Activated naive CD8-positive, alpha-beta T cell (primary cell): ENCODE measurements at regions not wholly inside any gene's neighbourhood (a gene's known extent, or its start where the extent isn't known, plus 50 kb on each side); places are given as distances from the start of the nearest gene placed in this dataset.
"Not testable (repeated sequence)": the region's sequence is repeated elsewhere in the genome, so short reads cannot be mapped to it uniquely, and the experiment has no call there.

Experiments used
- H3K27ac Mint-ChIP-seq: one replicate; pipeline ENCODE4 v1.8.0; 2021; ENCODE audit warnings: mixed read lengths
- H3K27me3 Mint-ChIP-seq: one replicate; pipeline ENCODE4 v1.8.0; 2021; ENCODE audit warnings: mixed read lengths
- H3K36me3 Mint-ChIP-seq: one replicate; pipeline ENCODE4 v1.8.0; 2021; ENCODE audit warnings: mixed read lengths
- H3K4me1 Mint-ChIP-seq: one replicate; pipeline ENCODE4 v1.8.0; 2021; ENCODE audit warnings: low read depth, mixed read lengths
- H3K4me3 Mint-ChIP-seq: one replicate; pipeline ENCODE4 v1.8.0; 2021; ENCODE audit warnings: mild to moderate bottlenecking, mixed read lengths
- H3K9me3 Mint-ChIP-seq: one replicate; pipeline ENCODE4 v1.8.0; 2021; ENCODE audit warnings: low read depth, mixed read lengths

DNA sequence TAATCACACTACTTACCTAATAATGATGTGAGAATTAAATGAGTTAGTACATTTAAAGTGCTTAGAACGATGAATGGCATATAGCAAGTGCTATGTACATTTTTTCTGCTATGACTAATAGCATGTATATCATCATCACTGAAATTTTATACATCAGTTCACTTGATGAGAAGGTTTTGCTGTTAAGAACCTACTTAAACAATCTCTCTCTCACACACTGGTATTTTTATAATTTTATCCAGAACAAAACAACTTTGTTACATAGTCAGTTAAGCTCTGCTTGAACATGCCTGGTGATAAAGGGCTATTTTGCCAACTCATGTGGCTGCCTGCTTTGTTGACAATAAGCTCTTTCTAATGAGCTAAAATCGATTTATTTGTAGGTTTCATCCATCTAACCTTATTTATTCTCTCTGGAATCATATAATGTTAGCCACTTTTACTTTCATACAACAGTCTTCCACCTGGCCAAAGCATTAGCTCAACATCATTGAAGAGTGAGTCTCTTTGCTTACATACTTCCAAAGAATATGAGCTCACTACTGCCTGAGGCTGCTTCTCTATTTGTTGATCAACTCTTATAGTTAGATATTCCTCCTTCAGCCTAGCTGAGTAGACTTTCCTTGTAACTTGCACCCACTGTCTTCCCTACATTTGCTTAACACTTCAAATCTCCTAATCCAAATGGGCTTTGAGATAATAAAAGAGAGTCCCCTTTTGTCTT is 372.7 kb upstream of the BOD1L1 start:
- H3K4me3 Mint-ChIP-seq = no peak overlapping the region
- H3K9me3 Mint-ChIP-seq = peaks cover 17% of the 10 kb centered on the region
- peaks cover 2% of the 10 kb centered on the region for H3K27me3 Mint-ChIP-seq
- H3K36me3 Mint-ChIP-seq = no peaks in the 10 kb centered on the region
- H3K4me1 Mint-ChIP-seq = no peaks in the 10 kb centered on the region
- no peak overlapping the region for H3K27ac Mint-ChIP-seq

DNA sequence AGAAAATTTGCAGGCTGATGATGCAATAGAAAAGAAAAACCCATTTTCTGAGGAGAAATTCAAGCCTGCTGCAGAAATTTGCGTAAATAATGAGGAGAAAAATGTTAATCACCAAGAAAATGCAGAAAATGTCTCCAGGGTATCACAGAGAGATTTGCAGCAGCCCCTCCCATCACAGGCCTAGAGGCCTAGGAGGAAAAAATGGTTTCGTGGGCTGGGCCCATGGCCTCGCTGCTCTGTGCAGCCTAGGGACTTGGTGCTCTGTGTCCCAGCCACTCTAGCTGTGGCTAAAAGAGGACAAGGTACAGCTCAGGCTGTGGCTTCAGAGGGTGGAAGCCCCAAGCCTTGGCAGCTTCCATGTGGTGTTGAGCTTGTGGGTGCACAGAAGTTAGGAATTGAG is 374.8 kb upstream of the BOD1L1 start:
- H3K36me3 Mint-ChIP-seq, H3K27me3 Mint-ChIP-seq, H3K4me1 Mint-ChIP-seq, H3K4me3 Mint-ChIP-seq, H3K27ac Mint-ChIP-seq: not testable (repeated sequence)
- H3K9me3 Mint-ChIP-seq = peaks cover 26% of the 10 kb centered on the region

DNA sequence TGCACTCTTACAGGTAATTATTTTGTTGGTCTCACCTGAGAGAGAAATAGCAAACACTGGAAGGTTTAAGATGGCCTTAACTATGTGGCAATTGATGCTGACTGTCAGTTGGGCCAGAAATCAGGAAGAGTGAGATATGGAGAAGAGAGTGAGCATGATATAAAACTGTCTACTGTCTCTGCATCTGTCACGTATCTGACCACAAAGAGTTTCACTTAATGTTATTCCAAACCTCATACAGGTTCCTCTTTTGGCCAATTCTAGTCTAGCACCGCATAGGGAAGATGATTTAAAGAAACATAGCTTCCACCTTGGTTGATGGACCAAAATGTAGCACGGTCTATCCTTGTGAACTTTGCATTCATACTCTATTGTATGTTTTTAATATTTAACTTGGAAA is 381.0 kb upstream of the BOD1L1 start:
- H3K4me1 Mint-ChIP-seq = no peaks in the 10 kb centered on the region
- H3K4me3 Mint-ChIP-seq = no peak overlapping the region
- H3K36me3 Mint-ChIP-seq = no peaks in the 10 kb centered on the region
- H3K27me3 Mint-ChIP-seq = no peaks in the 10 kb centered on the region
- peaks cover 9% of the 10 kb centered on the region for H3K9me3 Mint-ChIP-seq
- H3K27ac Mint-ChIP-seq = no peak overlapping the region

DNA sequence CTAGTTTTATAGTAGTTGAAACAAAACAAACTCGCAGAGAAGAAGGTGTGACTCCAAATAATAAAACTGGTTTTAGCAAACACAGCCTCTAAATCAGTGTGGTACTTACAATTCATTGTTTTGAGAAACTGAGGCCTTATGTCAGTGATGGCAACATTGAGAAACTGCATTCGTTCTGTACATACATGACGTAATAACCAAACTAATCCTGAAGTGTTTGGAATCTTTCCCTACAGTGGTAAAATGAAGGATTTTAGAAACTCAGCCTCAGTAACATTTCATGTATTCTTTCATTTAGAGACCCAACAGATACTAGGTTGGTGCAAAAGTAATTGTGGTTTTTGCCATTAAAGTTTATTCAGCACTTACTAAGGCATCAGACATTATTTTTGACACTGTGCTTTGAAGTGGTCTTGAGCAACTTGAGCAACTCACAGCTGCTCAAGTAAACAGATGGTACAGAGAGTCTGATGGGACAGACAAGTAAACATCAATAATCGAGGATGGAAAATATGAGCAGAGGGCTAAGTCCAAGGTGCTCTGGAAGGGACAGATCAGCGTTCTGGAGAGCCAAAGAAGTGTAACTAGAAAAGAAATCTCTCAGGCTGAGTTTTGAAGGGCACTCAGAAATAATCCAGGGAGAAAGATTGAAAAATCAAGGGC is 390.8 kb upstream of the BOD1L1 start:
- Mint-ChIP-seq H3K9me3 (no peaks in the 10 kb centered on the region), H3K4me1 (no peaks in the 10 kb centered on the region), H3K27me3 (no peaks in the 10 kb centered on the region), H3K27ac (no peak overlapping the region), H3K36me3 (peaks cover 2% of the 10 kb centered on the region), H3K4me3 (no peak overlapping the region)

DNA sequence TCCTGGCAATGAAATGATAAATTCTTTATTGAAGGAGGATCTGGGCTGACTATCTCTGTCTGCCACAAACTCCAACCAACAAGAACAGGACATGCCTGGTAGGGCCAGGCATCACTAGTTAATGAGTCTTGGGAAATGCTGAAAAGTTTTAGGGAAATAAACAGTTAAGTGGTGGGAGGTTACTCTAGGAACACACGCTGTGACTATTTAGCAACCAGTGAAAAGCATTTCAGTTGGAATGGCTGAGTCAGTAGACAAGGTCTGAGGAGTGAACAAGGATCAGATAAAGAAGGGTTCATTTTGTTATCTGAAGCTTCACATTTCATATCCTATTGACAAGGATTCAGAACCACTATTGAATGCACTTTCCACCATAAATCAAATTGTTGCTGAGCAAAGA is 394.9 kb upstream of the BOD1L1 start:
- Mint-ChIP-seq H3K27me3 (peaks cover 2% of the 10 kb centered on the region), H3K4me3 (no peak overlapping the region), H3K36me3 (no peaks in the 10 kb centered on the region)

DNA sequence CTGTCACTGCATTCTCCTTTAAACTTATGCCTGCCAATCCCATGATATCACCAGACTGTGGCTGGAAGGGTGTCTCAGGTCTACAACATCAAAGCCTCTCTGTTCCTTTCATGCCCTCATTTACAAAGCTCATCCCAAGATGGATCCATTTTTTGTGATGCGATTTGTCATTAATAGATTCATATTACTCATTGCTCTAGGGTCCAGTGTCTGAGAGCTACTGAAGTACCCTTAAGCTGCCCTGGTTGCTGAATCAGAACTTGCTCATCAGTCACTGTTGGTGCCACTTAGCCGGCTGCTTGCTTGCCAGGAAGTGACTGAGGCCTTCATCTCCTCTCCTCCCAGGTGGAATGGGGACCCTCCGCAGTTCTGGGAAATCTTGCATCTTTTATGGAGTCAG is 395.5 kb upstream of the BOD1L1 start:
- H3K27me3 Mint-ChIP-seq = peaks cover 3% of the 10 kb centered on the region
- H3K27ac Mint-ChIP-seq = no peak overlapping the region
- no peaks in the 10 kb centered on the region for H3K36me3 Mint-ChIP-seq
- H3K4me1 Mint-ChIP-seq = no peaks in the 10 kb centered on the region
- no peaks in the 10 kb centered on the region for H3K9me3 Mint-ChIP-seq
- H3K4me3 Mint-ChIP-seq = no peak overlapping the region

More for the DNA sequence above, 394.9 kb upstream of the BOD1L1 start:
- H3K27ac Mint-ChIP-seq = no peak overlapping the region
- H3K9me3 Mint-ChIP-seq = no peaks in the 10 kb centered on the region
- no peaks in the 10 kb centered on the region for H3K4me1 Mint-ChIP-seq

DNA sequence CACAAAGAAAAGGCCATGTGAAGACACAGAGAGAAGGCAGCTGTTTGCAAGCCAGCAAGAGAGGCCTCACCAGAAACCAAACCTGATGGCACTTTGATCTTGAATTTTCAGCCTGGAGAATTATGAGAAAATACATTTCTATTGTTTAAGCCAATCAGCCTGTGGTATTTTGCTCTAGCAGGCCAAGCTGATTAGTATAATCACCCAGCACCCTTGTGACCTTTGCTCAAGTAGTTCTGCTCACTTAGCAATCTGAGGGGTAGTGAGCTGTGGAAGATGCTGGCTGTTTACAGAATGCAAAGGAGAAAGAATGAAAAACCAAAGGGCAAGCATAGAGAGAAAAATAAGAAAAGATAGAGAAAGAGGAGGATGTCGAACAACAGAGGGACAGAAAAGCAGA is 396.4 kb upstream of the BOD1L1 start:
- Mint-ChIP-seq H3K4me3 (no peak overlapping the region), H3K27ac (no peak overlapping the region), H3K36me3 (no peaks in the 10 kb centered on the region), H3K4me1 (no peaks in the 10 kb centered on the region), H3K27me3 (peaks cover 3% of the 10 kb centered on the region), H3K9me3 (no peaks in the 10 kb centered on the region)

DNA sequence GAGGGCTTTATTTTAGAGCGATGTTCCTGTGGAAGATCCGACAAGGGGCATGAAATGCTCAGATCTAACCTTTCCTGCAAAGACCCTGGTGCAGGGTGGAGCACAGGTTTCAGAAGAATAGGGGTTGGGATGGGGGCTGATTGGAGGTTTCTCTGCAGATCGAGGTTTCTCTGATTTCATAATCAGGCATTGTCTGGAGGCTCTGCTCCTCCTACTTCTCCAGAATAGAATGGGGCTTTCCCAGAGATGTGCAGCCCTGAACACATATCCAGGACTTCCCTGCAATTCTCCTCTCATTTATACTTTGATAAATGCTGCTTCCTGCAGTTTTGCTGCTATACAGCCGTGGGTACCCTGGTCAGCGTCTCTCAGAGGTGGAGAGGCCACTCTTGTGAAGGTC is 397.6 kb upstream of the BOD1L1 start:
- Mint-ChIP-seq H3K9me3 (no peaks in the 10 kb centered on the region), H3K27me3 (peaks cover 3% of the 10 kb centered on the region), H3K4me1 (no peaks in the 10 kb centered on the region), H3K36me3 (no peaks in the 10 kb centered on the region), H3K27ac (no peak overlapping the region), H3K4me3 (no peak overlapping the region)

DNA sequence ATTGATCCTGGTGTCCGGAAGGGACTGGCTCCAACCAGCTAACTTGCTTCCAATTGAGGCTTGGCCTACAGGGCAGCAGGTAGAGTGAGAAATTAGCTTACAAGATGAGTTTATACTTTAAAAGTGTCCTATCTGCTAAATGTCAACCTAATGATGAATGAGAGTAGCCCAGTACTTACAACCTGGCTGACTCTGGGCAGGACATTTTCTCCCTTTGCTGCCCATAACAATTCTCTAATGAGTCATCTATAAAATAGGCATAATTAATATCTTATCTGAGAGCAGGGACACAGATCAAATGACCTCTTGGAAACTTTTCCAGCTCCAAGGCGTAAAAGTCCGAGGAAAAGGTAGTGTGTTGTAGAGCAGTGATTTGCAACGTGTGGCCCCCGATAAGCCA is 398.4 kb upstream of the BOD1L1 start:
- H3K9me3 Mint-ChIP-seq = no peaks in the 10 kb centered on the region
- no peaks in the 10 kb centered on the region for H3K36me3 Mint-ChIP-seq
- no peak overlapping the region for H3K4me3 Mint-ChIP-seq
- H3K4me1 Mint-ChIP-seq = no peaks in the 10 kb centered on the region
- H3K27ac Mint-ChIP-seq = no peak overlapping the region
- peaks cover 3% of the 10 kb centered on the region for H3K27me3 Mint-ChIP-seq

DNA sequence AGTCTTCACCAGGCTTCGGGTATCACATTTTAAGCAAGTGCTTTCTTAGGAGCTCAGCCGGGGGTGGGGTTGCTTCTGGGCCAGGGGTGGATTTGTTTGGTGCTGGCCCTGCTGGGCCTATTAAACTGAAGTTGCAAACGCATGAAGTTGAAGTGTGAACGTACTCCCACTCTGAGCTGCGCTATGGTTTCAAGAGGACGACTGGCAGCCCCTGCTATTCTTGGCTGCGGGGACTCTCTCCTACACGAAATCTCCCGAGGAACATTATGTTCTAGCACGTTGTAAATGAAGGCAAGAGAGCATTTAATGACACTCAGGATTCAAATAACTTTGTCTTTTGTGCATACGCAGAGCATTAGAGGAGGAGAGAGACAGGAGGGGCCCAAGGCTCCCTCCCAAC is 401.3 kb upstream of the BOD1L1 start:
- no peaks in the 10 kb centered on the region for H3K9me3 Mint-ChIP-seq
- no peak overlapping the region for H3K4me3 Mint-ChIP-seq
- peaks cover 6% of the 10 kb centered on the region for H3K27me3 Mint-ChIP-seq
- no peaks in the 10 kb centered on the region for H3K4me1 Mint-ChIP-seq
- no peaks in the 10 kb centered on the region for H3K36me3 Mint-ChIP-seq
- no peak overlapping the region for H3K27ac Mint-ChIP-seq

DNA sequence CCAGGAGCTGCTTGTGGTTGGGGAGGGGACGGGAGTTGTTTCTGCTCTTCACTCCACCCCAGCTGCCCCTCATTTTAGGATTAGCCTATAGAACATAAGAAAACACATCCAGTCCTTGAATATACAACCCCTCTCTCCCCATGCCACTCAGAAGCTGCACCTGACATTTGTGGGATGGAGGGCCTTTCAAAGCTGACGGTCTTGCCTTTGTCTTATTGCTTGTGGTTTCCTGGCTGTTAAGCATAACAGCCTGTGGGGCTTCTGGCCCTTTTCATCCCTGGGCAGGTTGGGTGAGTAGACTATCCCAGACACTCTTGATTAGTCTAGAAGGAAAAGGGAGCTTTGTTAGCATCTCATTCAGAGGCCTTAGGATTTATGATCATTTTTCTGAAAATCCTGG is 407.6 kb upstream of the BOD1L1 start:
- no peaks in the 10 kb centered on the region for H3K36me3 Mint-ChIP-seq
- peaks cover 2% of the 10 kb centered on the region for H3K27me3 Mint-ChIP-seq
- no peak overlapping the region for H3K4me3 Mint-ChIP-seq
- no peak overlapping the region for H3K27ac Mint-ChIP-seq
- H3K9me3 Mint-ChIP-seq = no peaks in the 10 kb centered on the region
- H3K4me1 Mint-ChIP-seq = no peaks in the 10 kb centered on the region

DNA sequence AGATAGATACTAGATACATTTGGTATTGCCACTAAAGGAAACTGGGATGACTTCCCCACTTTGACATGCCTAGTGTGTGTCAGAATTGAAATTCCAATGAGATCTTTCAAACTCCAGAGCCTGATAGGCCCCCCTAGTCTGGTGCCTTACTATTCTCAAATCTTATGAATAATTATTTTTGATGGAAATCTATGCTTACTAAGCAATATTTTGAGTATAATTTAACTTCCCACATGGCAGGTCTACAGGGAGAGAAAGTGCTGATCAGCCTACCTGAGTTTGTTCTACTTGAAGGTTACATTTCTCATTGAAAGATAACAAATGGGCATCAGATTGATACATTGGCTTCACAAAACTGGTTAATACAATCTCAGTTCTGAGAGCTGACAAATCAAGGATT is 415.7 kb upstream of the BOD1L1 start:
- no peaks in the 10 kb centered on the region for H3K9me3 Mint-ChIP-seq
- H3K27ac Mint-ChIP-seq = no peak overlapping the region
- H3K27me3 Mint-ChIP-seq = no peaks in the 10 kb centered on the region
- no peaks in the 10 kb centered on the region for H3K4me1 Mint-ChIP-seq
- no peak overlapping the region for H3K4me3 Mint-ChIP-seq
- H3K36me3 Mint-ChIP-seq = no peaks in the 10 kb centered on the region

DNA sequence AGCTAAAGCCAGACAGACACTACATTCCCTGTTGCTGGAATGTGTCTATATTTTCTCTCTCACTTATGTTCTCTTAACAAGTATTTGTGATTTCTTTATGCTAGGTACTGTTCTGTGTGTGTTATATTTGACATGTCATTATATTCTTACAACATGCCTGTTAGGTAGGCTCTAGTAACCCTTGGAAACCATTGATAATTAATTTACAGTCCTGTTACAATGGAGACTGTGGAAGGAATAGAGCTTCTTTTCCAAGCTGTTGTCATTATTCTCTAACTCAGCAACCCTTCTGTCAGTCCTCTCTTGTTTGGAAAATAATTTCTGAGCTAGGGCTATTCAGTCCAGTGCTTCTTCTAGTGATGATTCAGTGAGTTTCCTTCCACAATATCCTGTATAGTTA is 419.1 kb upstream of the BOD1L1 start:
- H3K27me3 Mint-ChIP-seq = no peaks in the 10 kb centered on the region
- no peaks in the 10 kb centered on the region for H3K4me1 Mint-ChIP-seq
- H3K36me3 Mint-ChIP-seq = no peaks in the 10 kb centered on the region
- no peak overlapping the region for H3K27ac Mint-ChIP-seq
- no peak overlapping the region for H3K4me3 Mint-ChIP-seq
- H3K9me3 Mint-ChIP-seq = no peaks in the 10 kb centered on the region

DNA sequence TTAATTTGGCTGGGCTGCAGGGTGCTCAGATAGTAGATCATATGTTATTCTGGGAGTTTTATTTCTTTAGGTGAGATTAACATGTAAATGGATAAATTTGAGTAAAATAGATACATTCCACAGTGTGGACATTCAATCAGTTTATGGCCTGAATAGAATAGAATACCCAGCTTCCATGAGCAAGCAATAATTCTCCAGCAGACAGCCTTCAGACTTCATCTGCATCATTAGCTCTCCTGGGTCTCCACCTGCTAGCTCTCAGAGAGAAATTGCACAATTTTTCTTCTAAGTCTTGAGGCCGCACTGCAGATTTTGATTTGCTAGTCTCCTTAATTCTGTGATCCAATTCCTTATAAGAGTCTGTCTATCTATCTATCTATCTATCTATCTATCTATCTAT is 420.3 kb upstream of the BOD1L1 start:
- H3K4me1 Mint-ChIP-seq = no peaks in the 10 kb centered on the region
- H3K4me3 Mint-ChIP-seq = no peak overlapping the region
- no peaks in the 10 kb centered on the region for H3K9me3 Mint-ChIP-seq
- no peaks in the 10 kb centered on the region for H3K27me3 Mint-ChIP-seq
- no peak overlapping the region for H3K27ac Mint-ChIP-seq
- H3K36me3 Mint-ChIP-seq = no peaks in the 10 kb centered on the region

DNA sequence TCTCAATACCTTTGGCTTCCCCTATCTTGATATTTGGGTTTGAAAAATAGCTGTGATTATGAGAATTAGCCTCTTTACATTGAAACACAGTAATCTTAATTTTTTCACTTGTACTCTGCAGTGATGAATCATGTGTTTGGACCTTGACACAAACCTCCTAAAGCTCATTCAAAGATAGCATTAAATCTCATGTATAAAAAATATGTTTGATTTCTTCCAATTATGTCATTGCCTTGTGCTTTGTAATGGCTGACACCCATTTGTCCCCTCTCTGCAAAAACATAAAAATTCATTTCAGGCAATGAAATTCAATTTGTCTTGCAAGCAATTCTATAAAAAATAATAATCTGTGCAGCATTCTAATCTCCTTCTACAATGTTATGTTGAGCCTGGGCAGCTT is 422.4 kb upstream of the BOD1L1 start:
- H3K4me3 Mint-ChIP-seq = no peak overlapping the region
- H3K4me1 Mint-ChIP-seq = no peaks in the 10 kb centered on the region
- no peaks in the 10 kb centered on the region for H3K9me3 Mint-ChIP-seq
- H3K27ac Mint-ChIP-seq = no peak overlapping the region
- no peaks in the 10 kb centered on the region for H3K27me3 Mint-ChIP-seq
- no peaks in the 10 kb centered on the region for H3K36me3 Mint-ChIP-seq

DNA sequence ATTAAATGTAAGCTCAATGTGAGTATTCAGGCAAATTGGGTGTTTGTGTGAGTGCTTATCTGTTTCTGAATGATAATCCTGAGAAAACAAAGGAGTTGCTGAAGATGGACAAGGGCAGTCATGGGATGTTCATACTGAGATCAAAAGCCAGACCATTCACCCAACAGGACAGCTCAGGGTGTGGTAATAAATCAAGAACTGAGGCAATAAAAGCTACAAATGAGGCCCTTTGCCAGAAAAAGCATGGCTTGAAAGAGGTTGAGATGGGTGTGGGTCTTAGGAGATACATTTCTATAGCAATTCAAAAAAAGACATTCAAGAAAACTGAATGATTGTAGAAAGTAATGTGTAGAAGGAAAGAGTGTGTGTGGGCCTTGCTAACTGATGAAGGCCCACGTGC is 425.8 kb upstream of the BOD1L1 start:
- H3K36me3 Mint-ChIP-seq = no peaks in the 10 kb centered on the region

More for the DNA sequence above, 425.8 kb upstream of the BOD1L1 start:
- H3K4me1 Mint-ChIP-seq = no peaks in the 10 kb centered on the region
- no peak overlapping the region for H3K4me3 Mint-ChIP-seq
- peaks cover 2% of the 10 kb centered on the region for H3K27me3 Mint-ChIP-seq
- no peaks in the 10 kb centered on the region for H3K9me3 Mint-ChIP-seq
- no peak overlapping the region for H3K27ac Mint-ChIP-seq
